Right ventricle myocardium superior (tissue), 1 donor: ENCODE measurements at regions not wholly inside any gene's neighbourhood (a gene's known extent, or its start where the extent isn't known, plus 50 kb on each side); places are given as distances from the start of the nearest gene placed in this dataset.

Source experiments
- ATAC-seq: fragments of 200-7000 bp; cut with Tn5 transposase; one replicate; pipeline ENCODE4 v1.9.1; 2020; ENCODE audit warnings: mild to moderate bottlenecking; ENCODE audit not compliant: poor library complexity
- DNase-seq: peaks from one replicate; pipeline ENCODE4 v3.0.0-alpha.2; 2020
- intact Hi-C: fragments of 100-400 bp; cut with DNase I; formaldehyde crosslinking; loops from one replicate; pipeline ENCODE4 v1.11.2; 2022
- donor health status: DM: no; HTN: yes; CAD: no; lungs with severe emphysema.

DNA sequence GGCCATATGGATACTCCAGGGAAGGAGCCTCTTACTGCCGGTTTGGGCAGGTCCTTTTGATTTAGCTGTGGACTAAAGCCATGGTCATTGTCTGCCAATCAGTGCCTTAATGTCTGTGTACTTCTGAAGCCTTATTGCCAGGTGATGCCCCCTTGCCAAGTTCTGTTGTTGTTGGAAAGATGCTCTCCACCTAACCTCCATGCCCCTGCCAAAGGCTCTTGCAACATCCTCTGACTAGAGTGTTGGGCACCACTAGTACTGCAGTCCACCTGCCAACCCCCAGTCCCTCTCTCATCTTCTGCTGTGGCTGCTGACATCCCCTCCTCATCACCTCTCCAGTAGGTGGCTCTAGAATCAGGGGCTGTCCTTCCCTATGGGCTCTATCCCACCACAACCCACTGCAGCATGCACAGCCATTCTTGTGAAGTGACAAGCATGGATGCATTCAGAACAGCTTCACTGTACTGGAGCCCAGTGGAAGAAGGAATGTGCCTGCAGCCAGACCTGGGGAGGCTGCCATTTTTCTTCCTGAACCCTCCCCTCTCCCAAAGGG lies 375.3 kb upstream of the CDH5 start:
- no peak for ATAC-seq
- intact Hi-C loops: no loop called here
- DNase-seq: no peak

DNA sequence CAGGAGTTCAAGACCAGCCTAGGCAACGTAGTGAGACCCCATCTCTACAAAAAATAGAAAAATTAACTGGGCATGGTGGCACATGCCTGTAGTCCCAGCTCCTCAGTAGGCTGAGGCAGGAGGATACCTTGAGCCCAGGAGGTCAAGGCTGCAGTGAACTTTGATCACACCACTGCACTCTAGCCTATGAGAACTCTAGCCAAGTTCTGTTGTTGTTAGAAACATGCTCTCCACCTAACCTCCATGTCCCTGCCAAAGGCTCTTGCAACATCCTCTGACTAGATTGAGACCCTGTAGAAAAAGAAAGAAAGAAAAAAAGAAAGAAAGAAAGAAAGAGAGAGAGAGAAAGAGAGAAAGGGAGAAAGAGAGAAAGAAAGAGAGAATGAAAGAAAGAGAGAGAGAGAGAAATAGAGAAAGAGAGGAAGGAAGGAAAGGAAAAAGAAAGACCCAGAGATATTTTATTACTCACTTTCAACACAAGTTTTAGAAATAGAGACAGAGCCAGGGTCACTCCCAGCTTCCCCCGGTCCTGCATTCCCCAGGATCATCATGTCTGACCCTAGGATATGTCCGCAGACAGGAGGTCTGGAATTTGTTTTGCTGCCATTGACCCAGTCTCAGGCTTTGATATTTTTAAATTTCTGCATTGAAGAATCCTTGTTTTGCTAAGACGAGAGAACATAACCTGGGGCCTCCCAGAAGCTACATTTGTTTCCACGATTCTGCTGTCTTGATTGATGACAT lies 376.5 kb upstream of the CDH5 start:
- ATAC-seq: no peak
- no peak for DNase-seq
- intact Hi-C loops: no loop called here

DNA sequence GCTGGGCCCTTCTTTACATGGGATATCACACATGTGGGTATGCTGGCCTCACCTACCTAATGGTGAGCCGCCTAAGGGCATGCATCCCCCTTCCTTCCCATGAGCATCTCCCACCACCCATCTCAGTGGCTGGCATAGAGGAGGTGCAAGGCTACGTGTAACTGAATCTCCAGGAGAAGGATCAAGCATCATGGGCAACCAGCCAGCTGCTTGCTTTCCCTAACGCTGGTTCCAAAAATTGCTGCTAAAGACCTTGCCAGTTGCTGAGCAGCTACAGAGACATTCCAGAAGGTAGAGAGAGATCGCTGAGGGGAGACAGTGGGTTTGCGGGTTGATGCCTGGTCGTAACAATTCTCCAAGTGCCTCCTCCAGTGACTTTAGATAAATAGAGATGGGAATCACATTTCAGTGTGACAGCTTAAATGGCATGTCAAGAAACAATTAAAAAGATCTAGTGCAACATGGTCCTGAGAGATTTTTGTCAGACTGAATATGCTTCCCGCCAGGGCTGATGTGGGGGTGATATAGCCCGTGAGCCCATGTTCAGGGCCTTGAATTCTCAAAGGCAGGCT lies 378.4 kb upstream of the CDH5 start:
- ATAC-seq (no peak), DNase-seq (no peak)
- intact Hi-C loops: no loop called here

DNA sequence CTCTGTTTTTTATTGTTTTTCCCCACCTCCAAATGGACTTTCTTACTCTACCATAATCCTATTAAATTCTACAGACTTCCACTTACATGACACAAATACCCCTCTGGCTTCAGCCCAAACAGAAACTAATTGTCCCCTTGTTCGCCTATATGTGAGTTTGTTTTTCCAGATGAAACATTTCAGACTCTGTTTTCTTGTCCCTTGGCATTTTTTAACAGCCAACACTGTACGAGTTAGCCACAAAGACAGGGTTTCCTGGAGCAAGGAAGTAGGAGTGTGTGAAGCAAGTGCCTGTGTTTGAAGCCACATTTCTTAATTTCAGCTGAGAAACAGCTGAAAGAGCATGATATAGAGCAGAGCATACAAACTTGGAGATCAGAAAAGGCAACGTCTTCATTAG lies 382.2 kb upstream of the CDH5 start:
- DNase-seq (no peak), ATAC-seq (no peak)
- intact Hi-C loops: no loop called here

DNA sequence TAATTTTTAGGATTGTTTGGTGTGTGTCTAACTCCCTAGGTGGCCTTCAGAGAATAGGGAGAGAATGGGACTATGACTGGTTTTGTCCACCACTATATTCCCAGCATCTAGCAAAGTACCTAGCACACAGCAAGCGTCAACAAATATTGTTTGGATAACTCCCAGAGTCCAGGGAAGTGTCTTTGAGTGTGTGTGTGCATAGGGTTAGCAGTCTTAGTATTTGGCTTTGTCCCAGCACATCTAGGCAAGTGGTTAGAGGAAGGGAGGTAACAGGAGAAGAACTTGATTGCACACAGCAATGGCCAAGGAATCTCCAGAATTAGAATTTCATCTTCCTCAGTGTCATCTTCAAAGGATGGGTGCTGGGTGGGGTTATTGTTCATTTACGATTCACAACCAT lies 385.4 kb upstream of the CDH5 start:
- ATAC-seq (no peak), DNase-seq (no peak)
- intact Hi-C loops: no loop called here

DNA sequence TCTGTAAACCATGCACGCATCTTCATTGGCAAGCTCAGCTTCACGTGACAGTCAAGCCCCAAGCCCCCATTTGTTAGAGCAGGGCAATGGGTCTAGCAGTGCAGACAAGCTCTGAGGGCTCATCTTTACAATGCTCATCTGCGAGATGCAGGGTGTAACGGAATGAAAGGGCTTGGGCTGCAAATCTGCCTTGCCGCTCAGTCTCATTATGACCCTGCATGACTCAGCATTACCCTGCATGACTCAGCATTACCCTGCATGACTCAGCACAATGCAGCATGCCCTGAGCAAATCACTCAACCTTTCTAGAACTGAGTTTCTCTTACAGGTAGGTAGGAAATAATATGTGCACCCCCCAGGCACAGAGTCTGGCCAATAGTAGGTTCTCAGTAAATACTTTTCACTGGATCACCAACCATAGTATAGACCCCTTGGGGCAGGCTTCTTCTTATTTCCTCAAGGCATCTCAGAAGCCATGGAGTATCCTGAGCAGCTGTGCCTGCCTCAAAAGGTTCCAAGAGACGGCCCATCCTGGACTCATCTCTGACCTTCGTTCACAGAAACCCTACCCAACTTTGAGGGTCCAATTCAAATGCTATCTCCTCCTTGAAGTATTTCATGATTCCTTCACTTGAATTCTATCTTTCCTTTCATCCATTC lies 391.3 kb upstream of the CDH5 start:
- DNase-seq (no peak), ATAC-seq (no peak)
- intact Hi-C loops: no loop called here

DNA sequence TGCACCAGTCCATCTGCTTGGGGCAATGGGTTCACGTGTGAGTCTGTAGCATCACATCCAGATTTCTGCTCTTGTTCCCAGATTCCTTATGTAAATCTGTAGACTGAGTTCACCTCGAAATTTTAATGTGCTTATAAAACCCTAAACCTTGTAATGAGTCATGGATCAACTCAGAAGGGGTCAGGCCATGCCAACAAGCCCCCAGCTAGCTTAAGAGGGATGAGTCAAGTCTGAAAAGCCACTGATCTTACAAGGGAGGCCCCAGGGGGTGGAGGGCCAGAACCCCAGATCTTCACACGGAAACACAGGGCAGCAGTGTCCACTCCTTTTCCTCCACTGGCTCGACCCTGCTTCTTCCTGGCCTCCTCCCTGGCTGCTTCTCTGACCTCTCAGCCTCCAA lies 399.1 kb upstream of the CDH5 start:
- DNase-seq (no peak), ATAC-seq (no peak)
- intact Hi-C loops: no loop called here

DNA sequence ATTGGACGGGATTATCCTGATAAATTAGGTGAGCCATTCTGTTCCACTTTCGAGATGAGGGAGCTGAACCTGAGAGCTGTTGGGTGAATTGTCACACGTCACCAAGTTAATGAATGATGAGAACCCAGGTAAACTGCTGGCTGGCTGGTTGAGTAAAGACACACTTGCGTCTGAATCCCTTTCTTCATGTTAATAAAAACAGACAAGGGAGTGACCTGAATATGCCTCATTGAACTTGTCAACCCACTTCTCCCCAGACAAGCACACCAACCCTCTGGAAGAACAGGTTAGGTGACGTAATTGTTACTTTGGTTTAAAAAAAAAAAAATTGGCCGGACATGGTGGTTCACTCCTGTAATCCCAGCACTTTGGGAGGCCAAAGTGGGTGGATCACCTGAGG lies 400.9 kb upstream of the CDH5 start:
- DNase-seq (no peak), ATAC-seq (no peak)
- intact Hi-C loops: no loop called here

DNA sequence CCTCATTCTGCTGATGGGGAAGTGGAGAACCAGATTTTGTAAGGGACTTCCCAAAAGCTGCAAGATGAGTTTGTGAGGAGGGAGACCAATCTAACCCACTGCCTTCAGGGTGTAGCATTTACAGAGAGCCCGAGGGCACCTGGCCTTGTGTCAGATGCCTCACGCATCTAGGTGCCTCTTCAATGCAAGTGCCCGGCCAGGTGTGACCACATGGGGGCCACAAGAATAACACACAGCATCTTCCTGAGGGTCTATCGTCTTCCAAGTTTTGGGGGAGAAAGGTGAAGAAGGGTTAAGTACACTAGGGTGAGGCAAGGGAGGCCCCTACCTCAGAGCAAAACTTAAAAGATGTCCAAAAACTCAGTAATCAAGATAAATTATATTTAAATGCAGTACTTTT lies 401.7 kb upstream of the CDH5 start:
- DNase-seq (no peak), ATAC-seq (no peak)
- intact Hi-C loops: no loop called here

DNA sequence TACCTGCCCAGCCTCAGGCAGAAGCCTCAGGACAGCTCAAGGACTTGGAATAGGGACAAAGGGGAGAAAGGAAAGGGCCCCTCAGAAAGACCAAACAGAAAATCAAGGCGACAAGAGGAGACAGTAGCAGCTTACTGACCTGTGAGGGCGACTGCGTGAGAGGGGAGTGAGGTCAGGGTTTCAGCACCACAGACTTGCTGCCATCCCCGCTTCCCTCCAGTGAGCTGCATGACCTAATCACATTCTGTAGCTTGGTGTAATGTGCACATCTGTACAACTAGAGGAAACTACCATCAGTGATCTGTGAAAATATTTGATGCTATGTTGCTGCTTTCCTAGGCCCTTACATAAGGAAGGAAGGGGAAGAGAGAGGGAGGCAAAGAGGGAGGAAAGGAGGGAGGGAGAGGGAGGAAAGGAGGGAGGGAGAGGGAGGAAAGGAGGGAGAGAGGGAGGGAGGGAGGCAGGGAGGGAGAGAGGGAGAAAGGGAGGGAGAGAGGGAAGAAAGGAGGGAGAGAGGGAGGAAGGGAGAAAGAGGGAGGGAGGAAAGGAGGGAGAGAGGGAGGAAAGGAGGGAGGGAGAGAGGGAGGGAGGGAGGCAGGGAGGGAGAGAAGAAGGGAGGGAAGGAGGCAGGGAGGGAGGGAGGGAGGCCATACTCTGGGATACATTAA lies 404.9 kb upstream of the CDH5 start:
- ATAC-seq: no peak
- intact Hi-C loops: no loop called here

DNA sequence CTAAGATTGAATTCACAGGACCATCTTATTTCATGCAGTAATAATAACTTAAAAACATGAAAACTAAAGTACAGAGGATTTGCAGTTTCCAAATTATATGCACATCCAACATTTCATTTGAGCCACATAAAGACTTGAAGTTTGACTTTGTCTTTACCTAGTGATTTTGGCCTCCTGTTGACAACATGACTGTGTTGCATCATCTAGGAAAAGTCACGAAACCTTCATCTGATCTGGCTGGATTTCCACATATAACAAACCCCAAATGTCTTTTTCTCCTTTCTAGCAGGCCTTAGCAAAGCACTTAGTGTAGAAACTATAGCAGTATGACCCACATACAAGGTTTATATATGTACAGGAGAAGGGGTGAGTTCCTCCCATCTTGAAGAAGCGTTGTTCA lies 406.5 kb upstream of the CDH5 start:
- no peak for DNase-seq
- intact Hi-C loops: no loop called here
- ATAC-seq: no peak

More for the DNA sequence above, 404.9 kb upstream of the CDH5 start:
- DNase-seq: no peak

DNA sequence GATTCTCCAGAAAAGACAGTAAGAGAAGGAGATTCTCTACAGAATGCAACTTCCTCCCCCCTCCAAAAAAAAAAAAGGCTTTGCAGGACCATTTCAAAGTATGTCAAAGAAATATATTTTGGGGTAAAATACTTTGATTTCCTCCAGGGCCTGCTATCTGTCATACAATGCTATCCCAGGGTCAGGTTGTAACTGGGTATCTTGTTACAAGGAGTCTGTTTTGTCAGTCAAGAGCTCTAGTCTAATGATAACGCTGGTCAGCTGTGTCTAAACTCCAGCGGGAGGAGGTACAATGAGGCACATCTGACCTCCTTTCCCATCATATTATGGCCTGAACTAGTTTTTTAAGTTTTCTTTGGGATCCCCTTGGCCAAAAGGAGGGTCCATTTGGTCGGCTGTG lies 408.4 kb upstream of the CDH5 start:
- intact Hi-C loops: no loop called here
- DNase-seq (no peak), ATAC-seq (no peak)

DNA sequence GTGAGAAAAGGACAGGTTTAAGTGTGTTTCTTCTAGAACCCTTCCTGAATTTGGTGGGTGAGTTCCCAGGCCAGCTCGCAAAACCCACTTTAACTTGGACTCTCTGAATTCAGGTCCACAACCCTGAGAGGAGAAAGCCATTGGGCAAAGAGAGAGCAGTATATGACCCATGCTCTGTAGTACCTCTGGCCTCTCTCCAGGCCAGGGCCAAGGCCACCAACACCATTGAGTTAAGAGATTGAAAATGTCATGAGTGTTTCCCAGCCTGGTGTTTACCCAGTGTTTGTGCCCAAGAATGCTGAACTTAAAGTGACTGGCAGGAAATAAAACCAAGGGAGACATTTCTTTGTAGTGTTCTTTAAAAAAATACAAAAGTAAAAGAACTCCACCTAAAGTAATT lies 410.4 kb upstream of the CDH5 start:
- ATAC-seq (no peak), DNase-seq (no peak)
- intact Hi-C loops: no loop called here

DNA sequence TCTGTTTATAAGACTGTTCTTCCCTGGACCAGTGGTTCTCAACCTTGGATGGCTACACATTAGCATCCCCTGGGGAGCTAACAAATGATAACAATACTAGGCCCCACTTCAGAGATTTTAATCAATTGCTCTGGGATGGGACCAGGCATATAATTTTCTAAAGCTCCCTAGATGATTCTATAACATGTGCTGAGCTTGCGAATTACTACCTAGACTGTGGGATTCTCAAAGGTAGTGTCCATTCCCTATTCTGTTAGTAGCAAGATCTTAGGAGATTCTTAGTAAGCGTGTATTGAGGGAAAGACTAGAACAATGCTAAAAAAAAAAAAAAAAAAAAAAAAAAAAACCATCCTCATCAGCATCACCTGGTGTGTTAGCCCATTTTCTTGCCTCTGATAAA lies 412.0 kb upstream of the CDH5 start:
- ATAC-seq: no peak
- intact Hi-C loops: no loop called here
- no peak for DNase-seq

DNA sequence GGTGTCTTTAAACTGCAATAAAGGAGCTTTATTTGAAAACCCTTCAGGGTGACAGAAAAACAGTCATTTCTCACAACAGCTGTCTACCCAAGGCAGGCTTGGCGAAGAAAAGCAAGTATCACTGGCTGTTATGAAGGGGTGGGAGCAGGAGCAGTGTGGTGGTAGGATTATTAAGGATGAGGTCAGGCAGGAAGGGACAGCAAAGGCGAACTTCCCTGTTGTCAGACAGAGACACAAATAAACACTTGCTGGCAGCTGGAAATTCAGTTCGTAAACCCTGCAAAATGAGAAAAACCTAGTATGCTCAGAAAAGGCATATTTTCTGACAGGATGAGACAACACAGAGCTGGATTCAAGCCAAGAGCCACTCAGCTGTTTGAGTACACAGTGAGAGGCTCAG lies 416.3 kb upstream of the CDH5 start:
- DNase-seq: no peak
- intact Hi-C loops: no loop called here
- ATAC-seq: no peak

DNA sequence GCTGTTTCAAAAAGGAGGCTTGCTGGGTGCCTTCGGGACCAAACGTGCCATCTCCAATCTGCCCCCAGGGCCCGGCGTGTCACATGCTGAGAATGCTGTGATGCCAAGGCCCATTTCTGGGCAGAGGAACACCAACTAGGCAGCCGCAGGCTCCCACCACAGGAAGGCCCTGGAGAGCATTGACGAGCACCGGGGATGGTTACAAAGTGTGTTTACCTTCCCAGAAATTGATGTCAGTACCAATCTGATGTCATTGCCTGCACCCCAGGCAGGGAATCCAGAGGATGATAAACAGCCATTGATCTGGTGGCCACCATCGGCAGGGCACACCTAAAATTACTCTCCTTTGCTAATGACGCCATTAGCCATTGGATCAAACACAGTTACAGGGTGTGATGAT lies 418.1 kb upstream of the CDH5 start:
- intact Hi-C loops: no loop called here
- DNase-seq (no peak), ATAC-seq (no peak)

DNA sequence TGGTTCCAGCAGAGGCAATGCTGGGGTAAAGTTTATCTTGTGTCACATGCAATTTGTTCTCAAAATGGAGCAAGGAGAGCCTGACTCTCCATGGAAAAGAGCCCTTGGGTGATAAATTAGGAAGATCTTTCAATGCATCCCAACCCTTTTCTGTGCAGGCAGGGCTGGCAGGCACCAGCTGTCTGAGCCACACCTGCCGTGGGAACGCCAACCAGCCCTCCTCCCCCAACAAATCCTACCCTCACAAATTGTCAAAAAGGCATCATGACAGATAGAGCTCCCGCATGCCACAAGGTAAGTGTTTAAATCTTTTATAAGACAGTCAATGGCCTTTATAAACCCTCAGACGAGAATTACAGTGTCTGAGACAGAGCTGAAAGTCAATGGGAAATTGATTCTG lies 418.5 kb upstream of the CDH5 start:
- intact Hi-C loops: no loop called here
- ATAC-seq: no peak
- DNase-seq: no peak

DNA sequence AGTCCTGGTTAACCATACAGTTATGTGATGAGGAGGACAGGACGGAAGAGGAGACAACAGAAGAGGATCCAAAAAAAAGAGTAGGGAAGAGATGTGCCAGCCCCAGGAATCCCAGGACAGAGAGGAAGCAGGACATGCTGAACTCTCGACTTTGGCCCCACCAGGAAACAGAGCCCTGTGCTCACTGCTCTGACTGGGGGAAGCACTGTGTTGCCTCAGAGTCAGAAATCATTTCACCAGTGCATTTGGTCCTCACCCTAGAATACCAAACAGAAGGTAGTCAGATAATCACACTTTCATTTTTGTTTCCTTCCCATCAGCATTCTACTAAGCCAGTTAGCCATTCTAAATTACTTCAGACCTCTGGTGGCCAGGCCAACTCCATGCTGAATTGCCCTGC lies 421.0 kb upstream of the CDH5 start:
- intact Hi-C loops: no loop called here
- DNase-seq (no peak), ATAC-seq (no peak)

DNA sequence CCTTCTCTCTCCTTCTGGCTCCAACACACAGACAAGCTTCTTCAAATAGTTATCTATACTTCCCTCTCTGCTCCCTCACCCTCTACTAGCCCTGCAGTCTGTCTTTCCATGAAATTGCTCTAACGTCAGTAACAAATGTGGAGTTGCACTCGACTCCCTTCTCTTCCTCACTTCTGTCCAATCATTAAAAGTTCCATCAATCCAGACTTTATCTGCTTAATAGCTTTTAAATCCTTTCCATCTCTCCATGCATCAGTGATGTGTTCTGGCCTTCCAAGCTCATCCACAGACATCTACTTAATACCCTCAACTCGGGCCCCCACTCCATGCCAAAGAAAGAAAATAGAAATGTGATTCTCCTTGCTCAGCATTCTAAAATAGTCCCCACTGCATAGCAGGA lies 422.1 kb upstream of the CDH5 start:
- no peak for DNase-seq
- intact Hi-C loops: no loop called here
- no peak for ATAC-seq

DNA sequence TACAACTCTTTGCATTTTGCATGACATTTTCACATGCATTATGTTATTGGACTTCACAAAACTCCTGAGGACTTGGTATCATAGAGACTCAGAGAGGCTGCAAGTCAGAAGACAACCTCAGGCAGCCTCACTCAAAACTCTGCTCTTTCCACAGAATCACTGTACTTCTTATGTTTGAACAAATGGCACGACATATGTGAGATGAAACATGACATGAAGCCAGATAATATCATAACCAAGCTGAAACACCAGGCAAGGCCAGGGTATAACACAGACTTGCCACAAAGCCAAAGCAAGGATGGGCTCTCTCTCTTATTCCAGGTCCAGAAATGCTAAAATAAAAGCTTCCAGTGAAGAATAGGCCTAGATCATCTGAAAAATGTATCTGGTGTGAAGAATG lies 425.8 kb upstream of the CDH5 start:
- intact Hi-C loops: no loop called here
- no peak for DNase-seq
- ATAC-seq: no peak
